Fibroblast of pulmonary artery (primary cell): ENCODE measurements at regions not wholly inside any gene's neighbourhood (a gene's known extent, or its start where the extent isn't known, plus 50 kb on each side); places are given as distances from the start of the nearest gene placed in this dataset.

Source experiments
- DNase-seq: peaks from one replicate; pipeline ENCODE4 v3.0.0-alpha.2; 2010; ENCODE audit warnings: low read depth
- H3K4me3 ChIP-seq: replicated peaks from 2 replicates; pipeline ENCODE4 v1.5.1; 2011; ENCODE audit warnings: low read depth, mild to moderate bottlenecking, control low read depth, low read length, moderate library complexity
- CTCF ChIP-seq: IDR thresholded peaks from 2 replicates; pipeline ENCODE4 v1.5.1; 2011; ENCODE audit warnings: mild to moderate bottlenecking, control low read depth, low read length, inconsistent platforms; ENCODE audit errors: missing control alignments

GRCh38 chr5:13427827-13428557 is 516.5 kb downstream of the DNAH5 start:
- DNase-seq = no peak
- no peak overlapping the region for H3K4me3 ChIP-seq
- no peak for TF ChIP-seq CTCF

- no peak for TF ChIP-seq CTCF
Measured at GRCh38 chr5:13412040-13412595, 532.4 kb downstream of the DNAH5 start.

GRCh38 chr5:13408616-13409015 is 535.9 kb downstream of the DNAH5 start:
- DNase-seq = no peak
- no peak overlapping the region for H3K4me3 ChIP-seq
- no peak for TF ChIP-seq CTCF

More at GRCh38 chr5:13412040-13412595, 532.4 kb downstream of the DNAH5 start:
- DNase-seq = no peak
- no peak overlapping the region for H3K4me3 ChIP-seq

GRCh38 chr5:13403351-13403750 is 541.1 kb downstream of the DNAH5 start:
- no peak for TF ChIP-seq CTCF
- H3K4me3 ChIP-seq = no peak overlapping the region
- DNase-seq = no peak

GRCh38 chr5:13385066-13385465 is 559.4 kb downstream of the DNAH5 start:
- H3K4me3 ChIP-seq = no peak overlapping the region
- DNase-seq = no peak
- no peak for TF ChIP-seq CTCF

GRCh38 chr5:13382232-13382631 is 562.3 kb downstream of the DNAH5 start:
- H3K4me3 ChIP-seq = no peak overlapping the region
- no peak for TF ChIP-seq CTCF
- no peak for DNase-seq

GRCh38 chr5:13378091-13378490 is 566.4 kb downstream of the DNAH5 start:
- no peak for DNase-seq
- H3K4me3 ChIP-seq = no peak overlapping the region
- TF ChIP-seq CTCF = no peak
